Trophoblast cell (in vitro differentiated cells and primary cell): ENCODE measurements at regions not wholly inside any gene's neighbourhood (a gene's known extent, or its start where the extent isn't known, plus 50 kb on each side); places are given as distances from the start of the nearest gene placed in this dataset.
"Not testable (repeated sequence)": the region's sequence is repeated elsewhere in the genome, so short reads cannot be mapped to it uniquely, and the experiment has no call there.

ENCODE experiments used
- DNase-seq, 2 donors: peaks; one replicate each; pipeline ENCODE4 v3.0.0-alpha.2; 2016
- H2AFZ ChIP-seq: 2 replicates; pipeline ENCODE4 v1.6.1; 2013; ENCODE audit warnings: low read length, moderate library complexity, mild to moderate bottlenecking; ENCODE audit not compliant: insufficient read depth, poor library complexity
- H2AK5ac ChIP-seq: 2 replicates; pipeline ENCODE4 v1.6.1; 2013; ENCODE audit warnings: mild to moderate bottlenecking, low read length
- H2BK120ac ChIP-seq: 2 replicates; pipeline ENCODE4 v1.6.1; 2013; ENCODE audit warnings: low read length, mild to moderate bottlenecking, moderate library complexity; ENCODE audit not compliant: insufficient read depth, poor library complexity
- H2BK12ac ChIP-seq: 2 replicates; pipeline ENCODE4 v1.6.1; 2013; ENCODE audit warnings: mild to moderate bottlenecking, low read length, moderate library complexity
- H2BK5ac ChIP-seq: 2 replicates; pipeline ENCODE4 v1.6.1; 2013; ENCODE audit warnings: low read length, low read depth, moderate library complexity, mild to moderate bottlenecking; ENCODE audit not compliant: poor library complexity
- H3K14ac ChIP-seq: 2 replicates; pipeline ENCODE4 v1.6.1; 2013; ENCODE audit warnings: mild to moderate bottlenecking, low read length
- H3K18ac ChIP-seq: 2 replicates; pipeline ENCODE4 v1.6.1; 2013; ENCODE audit warnings: mild to moderate bottlenecking, low read length
- H3K23ac ChIP-seq: 2 replicates; pipeline ENCODE4 v1.6.1; 2013; ENCODE audit warnings: low read length
- H3K27ac ChIP-seq: 2 replicates; pipeline ENCODE4 v1.5.1; 2013; ENCODE audit warnings: low read depth, mild to moderate bottlenecking, inconsistent platforms, low read length, moderate library complexity
- H3K27me3 ChIP-seq: 2 replicates; pipeline ENCODE4 v1.6.1; 2013; ENCODE audit warnings: inconsistent platforms, mild to moderate bottlenecking, low read length, moderate library complexity; ENCODE audit not compliant: insufficient read depth
- H3K36me3 ChIP-seq, 2 experiments: 1 replicate in 1 of 2; 2 replicates in 1 of 2; pipeline ENCODE4 v1.6.1; 2013; ENCODE audit warnings: low read length in 2 of 2, mild to moderate bottlenecking in 2 of 2, moderate library complexity in 1 of 2; ENCODE audit not compliant: insufficient read depth in 2 of 2, control insufficient read depth in 1 of 2
- H3K4ac ChIP-seq: 2 replicates; pipeline ENCODE4 v1.6.1; 2013; ENCODE audit warnings: low read depth, mild to moderate bottlenecking, low read length, moderate library complexity
- H3K4me1 ChIP-seq, 2 experiments: 1 replicate in 1 of 2; 2 replicates in 1 of 2; pipeline ENCODE4 v1.6.1; 2013; ENCODE audit warnings: low read length in 2 of 2, mild to moderate bottlenecking in 2 of 2, moderate library complexity in 1 of 2; ENCODE audit not compliant: insufficient read depth in 2 of 2, control insufficient read depth in 1 of 2
- H3K4me2 ChIP-seq: 2 replicates; pipeline ENCODE4 v1.6.1; 2013; ENCODE audit warnings: inconsistent platforms, mild to moderate bottlenecking, low read length, moderate library complexity
- H3K4me3 ChIP-seq: 2 replicates; pipeline ENCODE4 v1.5.1; 2013; ENCODE audit warnings: mild to moderate bottlenecking, low read depth, low read length, inconsistent platforms
- H3K79me1 ChIP-seq: one replicate; pipeline ENCODE4 v1.6.1; 2013; ENCODE audit warnings: low read length
- H3K79me2 ChIP-seq: 2 replicates; pipeline ENCODE4 v1.6.1; 2013; ENCODE audit warnings: low read length, mild to moderate bottlenecking; ENCODE audit not compliant: control insufficient read depth, insufficient read depth, poor library complexity
- H3K9ac ChIP-seq: 2 replicates; pipeline ENCODE4 v1.6.1; 2013; ENCODE audit warnings: mild to moderate bottlenecking, low read length
- H3K9me3 ChIP-seq: 2 replicates; pipeline ENCODE4 v1.6.1; 2013; ENCODE audit warnings: low read depth, mild to moderate bottlenecking, control low read depth, inconsistent platforms, low read length; ENCODE audit not compliant: insufficient read depth
- H4K12ac ChIP-seq: 2 replicates; pipeline ENCODE4 v1.6.1; 2013; ENCODE audit warnings: low read depth, mild to moderate bottlenecking, low read length, moderate library complexity
- H4K8ac ChIP-seq: 2 replicates; pipeline ENCODE4 v1.6.1; 2013; ENCODE audit warnings: low read depth, mild to moderate bottlenecking, low read length, moderate library complexity
- H4K91ac ChIP-seq: one replicate; pipeline ENCODE4 v1.6.1; 2013; ENCODE audit warnings: low read depth, mild to moderate bottlenecking, low read length, moderate library complexity
- WGBS: extraction: QIAGEN DNeasy Blood & Tissue Kit; methylation state at CpG from one replicate; pipeline ENCODE4 v1.1.7; 2013; ENCODE audit warnings: missing lambda C conversion rate; ENCODE audit not compliant: insufficient read length, insufficient coverage; ENCODE audit errors: extremely low coverage; 5-methylcytosine and 5-hydroxymethylcytosine counted together

- H3K36me3 ChIP-seq, H2BK120ac ChIP-seq, H3K9ac ChIP-seq, H3K79me1 ChIP-seq, H3K4me1 ChIP-seq, H4K12ac ChIP-seq, H3K27me3 ChIP-seq, H3K23ac ChIP-seq, H3K9me3 ChIP-seq, H3K18ac ChIP-seq, H2AK5ac ChIP-seq, H2AFZ ChIP-seq, H3K4me2 ChIP-seq, H4K8ac ChIP-seq, H4K91ac ChIP-seq, H3K4ac ChIP-seq, H3K27ac ChIP-seq, DNase-seq, H2BK5ac ChIP-seq, H2BK12ac ChIP-seq, H3K14ac ChIP-seq, H3K4me3 ChIP-seq, H3K79me2 ChIP-seq: not testable (repeated sequence)
- no CpG with 5 or more reads among the region's 1 CpG for WGBS
Observed at GRCh38 chr17:20724391-20724790, 144.9 kb downstream of the CDRT15L2 start.

GRCh38 chr17:20727201-20727600 lies 147.7 kb downstream of the CDRT15L2 start:
- no CpG with 5 or more reads among the region's 7 CpGs for WGBS

GRCh38 chr17:20728181-20728580 lies 148.7 kb downstream of the CDRT15L2 start:
- H3K4me3 ChIP-seq, result no peak overlapping the region
- H3K79me1 ChIP-seq, result no peaks in the 10 kb centered on the region
- no peak overlapping the region for H2AK5ac ChIP-seq
- H4K91ac ChIP-seq, result no peak overlapping the region
- WGBS, result no CpG with 5 or more reads among the region's 1 CpG
- H3K18ac ChIP-seq, result no peak overlapping the region
- no peak overlapping the region for H3K9ac ChIP-seq
- DNase-seq, result no peak
- H3K79me2 ChIP-seq, result no peaks in the 10 kb centered on the region
- no peaks in the 10 kb centered on the region for H3K4me1 ChIP-seq
- no peak overlapping the region for H2BK120ac ChIP-seq
- H3K36me3 ChIP-seq, result no peaks in the 10 kb centered on the region
- H2BK5ac ChIP-seq, result no peak overlapping the region
- no peaks in the 10 kb centered on the region for H3K27me3 ChIP-seq
- no peak overlapping the region for H2AFZ ChIP-seq
- no peaks in the 10 kb centered on the region for H3K9me3 ChIP-seq
- no peak overlapping the region for H3K14ac ChIP-seq
- H4K8ac ChIP-seq, result no peak overlapping the region
- no peak overlapping the region for H3K23ac ChIP-seq
- no peak overlapping the region for H2BK12ac ChIP-seq
- H3K27ac ChIP-seq, result no peak overlapping the region
- H3K4ac ChIP-seq, result no peak overlapping the region
- no peak overlapping the region for H3K4me2 ChIP-seq
- no peak overlapping the region for H4K12ac ChIP-seq

More at GRCh38 chr17:20727201-20727600, 147.7 kb downstream of the CDRT15L2 start:
- H3K9me3 ChIP-seq, H4K91ac ChIP-seq, H3K4me1 ChIP-seq, H3K4me3 ChIP-seq, H3K36me3 ChIP-seq, H3K79me1 ChIP-seq, H4K8ac ChIP-seq, H2BK120ac ChIP-seq, H3K4me2 ChIP-seq, H2BK5ac ChIP-seq, H2AK5ac ChIP-seq, H3K14ac ChIP-seq, H3K79me2 ChIP-seq, DNase-seq, H4K12ac ChIP-seq, H3K27ac ChIP-seq, H2BK12ac ChIP-seq, H3K18ac ChIP-seq, H3K4ac ChIP-seq, H3K9ac ChIP-seq, H3K23ac ChIP-seq, H3K27me3 ChIP-seq, H2AFZ ChIP-seq: not testable (repeated sequence)

- WGBS, result no CpG with 5 or more reads among the region's 6 CpGs
- not testable (repeated sequence) for H4K12ac ChIP-seq, H3K4me1 ChIP-seq, H4K8ac ChIP-seq, H2AK5ac ChIP-seq, H3K4ac ChIP-seq, H4K91ac ChIP-seq, H3K9me3 ChIP-seq, H2AFZ ChIP-seq, H3K18ac ChIP-seq, H3K27me3 ChIP-seq, H3K27ac ChIP-seq, H3K4me2 ChIP-seq, H2BK12ac ChIP-seq, H2BK120ac ChIP-seq, H3K79me1 ChIP-seq, H3K4me3 ChIP-seq, H3K79me2 ChIP-seq, DNase-seq, H3K9ac ChIP-seq, H3K36me3 ChIP-seq, H2BK5ac ChIP-seq, H3K14ac ChIP-seq, H3K23ac ChIP-seq
Observed at GRCh38 chr17:20731131-20731530, 151.6 kb downstream of the CDRT15L2 start.
